HEK293 (cell line): ENCODE measurements at regions not wholly inside any gene's neighbourhood (a gene's known extent, or its start where the extent isn't known, plus 50 kb on each side); places are given as distances from the start of the nearest gene placed in this dataset.

Experiments used
- CTCF ChIP-seq: fragments of 450-650 bp; formaldehyde crosslinking; IDR thresholded peaks from 2 replicates; pipeline ENCODE4 v1.5.1; 2016; ENCODE audit warnings: missing biosample characterization, missing genetic modification characterization
- GFI1B ChIP-seq: fragments of 450-650 bp; formaldehyde crosslinking; IDR thresholded peaks from 2 replicates; pipeline ENCODE4 v1.5.1; 2016; ENCODE audit warnings: missing biosample characterization, missing genetic modification characterization
- ZNF639 ChIP-seq: fragments of 450-650 bp; formaldehyde crosslinking; IDR thresholded peaks from 2 replicates; pipeline ENCODE4 v1.5.1; 2016; ENCODE audit warnings: missing biosample characterization, missing genetic modification characterization

- TF ChIP-seq GFI1B (tag by site-specific recombination) = no peak
- TF ChIP-seq CTCF (tag by site-specific recombination) = no peak
- no peak for TF ChIP-seq ZNF639 (tag by site-specific recombination)
Observed at GRCh38 chr2:236752096-236752495, 182.5 kb downstream of the ACKR3 start.
